ENCODE measurements at regions not wholly inside any gene's neighbourhood (a gene's known extent, or its start where the extent isn't known, plus 50 kb on each side); places are given as distances from the start of the nearest gene placed in this dataset.

DNA sequence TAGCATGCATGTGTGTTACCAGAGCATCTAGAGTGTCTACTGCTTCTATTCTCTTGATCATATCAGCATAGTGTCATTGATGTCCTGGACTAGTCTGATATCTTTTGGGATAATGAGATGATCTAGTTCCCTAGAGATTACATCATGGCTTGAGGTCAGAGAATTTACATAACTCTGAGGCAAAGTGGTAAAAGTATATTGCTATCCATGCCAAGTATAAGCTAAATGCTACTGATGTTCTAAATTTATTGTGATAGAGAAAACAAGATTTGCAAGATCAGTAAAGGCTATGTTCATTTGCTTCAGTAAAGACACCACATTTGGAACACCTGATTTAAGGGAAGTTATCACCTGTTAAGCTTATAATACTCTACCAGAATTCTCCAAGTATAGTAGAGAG lies 280.7 kb upstream of the PSMD7 start:
- H3K4me3 ChIP-seq (ENCODE audit: low read depth, low read length): no peak overlapping the region
- TF ChIP-seq CTCF (IDR thresholded peaks at IDR 0.05; ENCODE audit: low read depth, low read length, missing control alignments): no peak
- in situ Hi-C loops (cut with HindIII; ENCODE audit: low sequenced_read_pairs): no loop called here
- no peak for DNase-seq (ENCODE audit: low read depth)

DNA sequence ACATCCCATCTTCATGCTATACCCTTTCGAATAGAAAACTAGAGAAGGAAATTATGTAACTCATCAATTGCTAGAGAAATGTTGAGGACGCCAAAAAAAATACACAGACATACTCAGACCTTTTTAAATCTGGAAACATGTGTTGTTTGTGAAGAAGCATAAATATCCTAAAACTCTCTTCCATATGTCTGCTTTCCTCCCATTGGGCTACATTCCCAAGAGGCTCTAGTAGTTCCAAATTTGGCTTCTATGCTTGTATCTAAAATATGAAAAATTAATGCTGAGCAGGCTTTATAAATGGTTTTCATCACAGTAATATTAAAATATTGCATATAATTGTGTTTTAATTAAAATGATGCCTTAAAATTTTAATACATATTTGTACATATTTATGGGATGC lies 297.9 kb upstream of the PSMD7 start:
- in situ Hi-C loops (cut with HindIII; ENCODE audit: low sequenced_read_pairs): no loop called here
- no peak for TF ChIP-seq CTCF (IDR thresholded peaks at IDR 0.05; ENCODE audit: low read depth, low read length, missing control alignments)
- H3K4me3 ChIP-seq (ENCODE audit: low read depth, low read length): no peak overlapping the region
- no peak for DNase-seq (ENCODE audit: low read depth)

DNA sequence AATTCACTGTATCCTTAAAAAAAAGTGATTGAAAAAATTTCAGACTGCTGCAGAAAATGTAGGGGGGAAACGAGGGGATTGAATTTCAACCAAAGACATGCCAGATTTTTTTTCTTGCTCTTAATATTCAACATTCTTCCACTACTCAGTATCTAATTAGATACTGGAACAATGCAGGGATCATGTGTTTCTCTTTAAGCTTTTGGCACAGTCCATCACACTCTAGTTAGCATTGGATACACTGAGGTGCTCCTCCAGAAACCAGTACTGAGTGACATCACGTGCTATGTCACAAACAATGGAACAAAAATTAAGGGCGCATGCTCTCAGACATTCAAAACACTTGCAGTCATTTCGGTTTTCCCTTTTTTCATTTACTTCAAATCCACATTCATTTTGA lies 298.6 kb upstream of the PSMD7 start:
- no peak for TF ChIP-seq CTCF (IDR thresholded peaks at IDR 0.05; ENCODE audit: low read depth, low read length, missing control alignments)
- in situ Hi-C loops (cut with HindIII; ENCODE audit: low sequenced_read_pairs): no loop called here
- H3K4me3 ChIP-seq (ENCODE audit: low read depth, low read length): no peak overlapping the region
- DNase-seq (ENCODE audit: low read depth): no peak

DNA sequence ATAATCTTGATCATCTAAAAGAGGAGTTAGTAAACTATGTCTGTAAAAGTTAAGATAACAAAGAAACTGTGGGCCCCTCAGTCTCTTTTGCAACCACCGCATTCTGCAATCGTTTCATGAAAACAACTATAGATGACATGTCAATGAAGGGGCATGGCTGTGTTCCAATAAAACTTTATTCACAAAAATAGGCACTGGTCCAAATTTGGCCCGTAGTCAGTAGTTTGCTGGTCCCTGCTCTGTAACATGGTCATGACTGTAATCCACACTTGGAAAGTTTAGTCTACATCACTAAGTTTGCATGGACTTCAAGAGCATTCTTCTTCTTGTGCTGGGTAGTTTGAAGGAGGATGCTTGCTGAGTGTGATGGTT lies 299.3 kb upstream of the PSMD7 start:
- H3K4me3 ChIP-seq (ENCODE audit: low read depth, low read length): no peak overlapping the region
- in situ Hi-C loops (cut with HindIII; ENCODE audit: low sequenced_read_pairs): no loop called here
- DNase-seq (ENCODE audit: low read depth): no peak
- TF ChIP-seq CTCF (IDR thresholded peaks at IDR 0.05; ENCODE audit: low read depth, low read length, missing control alignments): no peak

- in situ Hi-C loops (cut with HindIII; ENCODE audit: low sequenced_read_pairs): no loop called here
- H3K4me3 ChIP-seq (ENCODE audit: low read depth, low read length): no peak overlapping the region
- DNase-seq (ENCODE audit: low read depth): no peak
- no peak for TF ChIP-seq CTCF (IDR thresholded peaks at IDR 0.05; ENCODE audit: low read depth, low read length, missing control alignments)
Observed at GRCh38 chr16:73996624-73997339, 299.8 kb upstream of the PSMD7 start.

- H3K4me3 ChIP-seq (ENCODE audit: low read depth, low read length): no peak overlapping the region
- TF ChIP-seq CTCF (IDR thresholded peaks at IDR 0.05; ENCODE audit: low read depth, low read length, missing control alignments): no peak
- in situ Hi-C loops (cut with HindIII; ENCODE audit: low sequenced_read_pairs): no loop called here
- no peak for DNase-seq (ENCODE audit: low read depth)
Observed at GRCh38 chr16:73993878-73994277, 302.7 kb upstream of the PSMD7 start.

All from astrocyte of the cerebellum (primary cell).